ENCODE measurements at regions not wholly inside any gene's neighbourhood (a gene's known extent, or its start where the extent isn't known, plus 50 kb on each side); places are given as distances from the start of the nearest gene placed in this dataset.

DNA sequence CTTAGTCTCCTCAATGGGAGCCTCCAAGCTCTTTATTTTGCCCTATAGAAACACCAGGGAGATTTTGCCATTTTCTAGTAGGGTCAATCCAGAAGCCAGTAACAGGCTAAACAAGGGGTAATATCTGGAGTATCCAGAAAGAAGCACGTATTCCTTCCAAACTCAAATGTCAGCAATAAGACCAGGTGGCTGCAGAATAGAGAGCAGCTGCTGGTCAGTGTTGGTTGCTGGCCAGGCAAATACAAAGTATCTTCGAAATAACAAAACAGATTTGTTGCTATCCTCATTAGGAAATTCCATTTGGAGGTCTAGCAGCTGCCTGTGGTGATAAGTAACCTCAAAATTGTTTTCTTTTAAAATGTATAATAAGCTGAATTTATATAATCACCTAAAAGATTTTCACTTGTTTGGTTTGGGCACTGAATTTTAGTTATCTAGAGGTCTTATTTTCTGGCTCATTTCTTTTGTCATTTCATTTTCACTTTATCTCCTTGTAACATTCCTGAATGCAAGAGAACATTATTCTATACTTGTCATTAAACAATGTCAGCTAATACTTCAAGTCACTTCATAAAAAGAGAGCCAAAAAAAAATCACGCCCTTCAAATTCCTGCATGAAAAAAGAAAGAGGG is 320.6 kb downstream of the DTHD1 start:
- TF ChIP-seq, protein P1, sequence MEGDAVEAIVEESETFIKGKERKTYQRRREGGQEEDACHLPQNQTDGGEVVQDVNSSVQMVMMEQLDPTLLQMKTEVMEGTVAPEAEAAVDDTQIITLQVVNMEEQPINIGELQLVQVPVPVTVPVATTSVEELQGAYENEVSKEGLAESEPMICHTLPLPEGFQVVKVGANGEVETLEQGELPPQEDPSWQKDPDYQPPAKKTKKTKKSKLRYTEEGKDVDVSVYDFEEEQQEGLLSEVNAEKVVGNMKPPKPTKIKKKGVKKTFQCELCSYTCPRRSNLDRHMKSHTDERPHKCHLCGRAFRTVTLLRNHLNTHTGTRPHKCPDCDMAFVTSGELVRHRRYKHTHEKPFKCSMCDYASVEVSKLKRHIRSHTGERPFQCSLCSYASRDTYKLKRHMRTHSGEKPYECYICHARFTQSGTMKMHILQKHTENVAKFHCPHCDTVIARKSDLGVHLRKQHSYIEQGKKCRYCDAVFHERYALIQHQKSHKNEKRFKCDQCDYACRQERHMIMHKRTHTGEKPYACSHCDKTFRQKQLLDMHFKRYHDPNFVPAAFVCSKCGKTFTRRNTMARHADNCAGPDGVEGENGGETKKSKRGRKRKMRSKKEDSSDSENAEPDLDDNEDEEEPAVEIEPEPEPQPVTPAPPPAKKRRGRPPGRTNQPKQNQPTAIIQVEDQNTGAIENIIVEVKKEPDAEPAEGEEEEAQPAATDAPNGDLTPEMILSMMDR (IDR thresholded peaks at IDR 0.05) = no peak
- TF ChIP-seq POLR2A (IDR thresholded peaks at IDR 0.05) (no peak), EP300 (IDR thresholded peaks at IDR 0.05) (no peak)

Measured in ovary (tissue), 3 donors.